ENCODE measurements at regions not wholly inside any gene's neighbourhood (a gene's known extent, or its start where the extent isn't known, plus 50 kb on each side); places are given as distances from the start of the nearest gene placed in this dataset.

DNA sequence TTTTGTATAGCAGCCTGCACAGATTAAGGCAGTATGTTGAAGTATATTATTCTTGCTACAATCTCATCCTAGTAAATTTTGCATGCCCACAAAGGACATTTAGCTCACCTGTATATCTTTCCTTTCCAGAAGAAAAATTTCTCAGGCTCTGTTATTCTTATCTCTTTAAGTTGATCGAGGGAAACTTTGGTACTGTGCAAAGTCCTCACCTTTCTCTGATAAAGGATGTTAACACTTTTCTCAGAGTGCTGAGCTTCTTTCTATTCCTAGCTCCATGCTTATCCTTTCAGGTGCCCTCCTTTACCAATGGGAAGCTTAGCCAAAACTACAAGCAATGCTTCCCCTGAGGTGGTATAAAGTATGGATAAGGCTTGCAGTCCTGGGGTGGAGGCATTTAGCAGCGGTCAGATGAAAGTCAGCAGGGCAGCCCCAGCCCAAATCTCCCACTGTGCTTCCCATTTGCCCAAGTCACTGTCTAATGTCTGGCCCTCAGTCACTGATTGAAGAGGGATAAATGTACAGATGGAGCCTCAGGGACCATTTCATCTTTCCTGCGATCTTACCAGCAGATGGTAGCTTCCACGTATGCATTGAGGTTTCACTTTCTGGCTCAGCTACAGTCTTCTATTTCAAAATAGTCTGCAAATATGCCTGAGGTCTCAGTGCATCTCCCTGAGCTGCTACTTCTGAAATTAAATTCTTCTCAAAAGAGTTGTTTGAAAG is 127.8 kb upstream of the P2RY1 start:
- no peaks in the 10 kb centered on the region for H3K4me1 ChIP-seq (ENCODE audit: control insufficient read depth, insufficient read depth, low read length)
- H3K4me3 ChIP-seq (ENCODE audit: low read length) = no peak overlapping the region
- H3K4me2 ChIP-seq (ENCODE audit: low read length) = peak overlapping the region; percentile 33
- no peaks in the 10 kb centered on the region for H3K36me3 ChIP-seq (ENCODE audit: insufficient read depth, low read length)
- no peaks in the 10 kb centered on the region for H3K27me3 ChIP-seq (ENCODE audit: control insufficient read depth, insufficient read depth, low read length)
- no peak overlapping the region for H3K9ac ChIP-seq (ENCODE audit: low read depth, low read length)
- no peaks in the 10 kb centered on the region for H3K9me3 ChIP-seq (replicated peaks; ENCODE audit: low read length)

DNA sequence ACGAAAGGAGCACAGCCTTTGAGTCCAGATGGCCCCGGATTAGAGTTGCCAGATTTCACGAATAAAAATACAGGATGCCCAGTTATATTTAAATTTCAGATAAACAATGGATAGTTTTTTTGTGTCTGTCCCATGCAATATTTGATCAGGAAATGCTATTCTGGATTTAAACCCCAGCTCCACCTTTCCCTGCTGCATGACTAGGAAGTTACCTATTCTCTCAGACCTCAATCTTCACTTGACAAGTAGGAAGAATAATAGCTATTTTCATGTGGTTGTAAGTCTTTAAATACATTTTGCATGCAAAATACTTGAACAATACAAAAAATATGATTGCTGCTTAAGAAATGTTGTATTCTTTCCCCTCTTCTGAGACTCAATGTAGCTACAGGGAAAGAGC is 125.3 kb upstream of the P2RY1 start:
- no peaks in the 10 kb centered on the region for H3K9me3 ChIP-seq (replicated peaks; ENCODE audit: low read length)
- H3K27me3 ChIP-seq (ENCODE audit: control insufficient read depth, insufficient read depth, low read length) = no peaks in the 10 kb centered on the region
- no peak overlapping the region for H3K4me3 ChIP-seq (ENCODE audit: low read length)
- H3K9ac ChIP-seq (ENCODE audit: low read depth, low read length) = no peak overlapping the region
- no peak overlapping the region for H3K4me2 ChIP-seq (ENCODE audit: low read length)
- H3K4me1 ChIP-seq (ENCODE audit: control insufficient read depth, insufficient read depth, low read length) = no peaks in the 10 kb centered on the region
- H3K36me3 ChIP-seq (ENCODE audit: insufficient read depth, low read length) = no peaks in the 10 kb centered on the region

DNA sequence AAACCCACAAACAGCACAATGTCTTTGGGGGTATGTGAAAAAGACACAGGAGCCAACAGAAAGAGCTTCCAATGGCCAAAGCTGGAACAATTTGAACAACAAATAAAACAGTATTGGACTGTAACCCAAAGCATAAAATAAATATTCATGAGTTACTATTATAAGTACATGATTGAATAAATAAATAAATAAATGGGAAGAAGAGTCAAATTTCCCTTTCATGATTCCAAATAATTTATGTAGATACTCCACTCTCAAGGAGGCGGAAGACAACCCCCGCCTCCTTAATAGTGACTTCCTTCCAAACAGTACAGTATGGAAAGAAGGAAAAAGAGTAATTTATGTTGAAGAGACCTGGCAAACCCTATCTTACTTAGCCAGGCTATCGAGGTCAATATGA is 124.4 kb upstream of the P2RY1 start:
- Histone ChIP-seq H3K4me1 (ENCODE audit: control insufficient read depth, insufficient read depth, low read length) (no peaks in the 10 kb centered on the region), H3K9me3 (replicated peaks; ENCODE audit: low read length) (no peaks in the 10 kb centered on the region), H3K36me3 (ENCODE audit: insufficient read depth, low read length) (no peaks in the 10 kb centered on the region), H3K9ac (ENCODE audit: low read depth, low read length) (no peak overlapping the region), H3K4me3 (ENCODE audit: low read length) (no peak overlapping the region), H3K4me2 (ENCODE audit: low read length) (no peak overlapping the region), H3K27me3 (ENCODE audit: control insufficient read depth, insufficient read depth, low read length) (no peaks in the 10 kb centered on the region)

DNA sequence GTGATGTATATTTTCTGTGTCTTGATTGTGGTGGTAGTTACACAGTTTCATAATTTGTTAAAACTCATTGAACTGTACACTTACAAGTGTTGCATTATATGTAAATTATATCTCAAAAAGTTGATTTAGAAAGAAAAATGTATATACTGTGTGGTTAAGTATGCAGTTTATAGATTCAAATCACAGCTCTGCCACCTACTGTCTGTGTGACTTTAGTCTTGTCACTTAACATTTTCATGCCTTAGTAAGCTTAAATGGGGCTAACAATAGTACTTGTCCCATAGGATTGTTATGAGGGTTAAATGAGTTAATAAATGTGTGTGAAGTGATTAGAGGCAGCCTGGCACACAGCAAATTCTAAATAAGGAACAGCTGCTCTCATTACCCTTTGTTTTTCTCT is 120.9 kb upstream of the P2RY1 start:
- Histone ChIP-seq H3K4me3 (ENCODE audit: low read length) (no peak overlapping the region), H3K9me3 (replicated peaks; ENCODE audit: low read length) (no peaks in the 10 kb centered on the region), H3K4me2 (ENCODE audit: low read length) (no peak overlapping the region), H3K4me1 (ENCODE audit: control insufficient read depth, insufficient read depth, low read length) (no peaks in the 10 kb centered on the region), H3K27me3 (ENCODE audit: control insufficient read depth, insufficient read depth, low read length) (no peaks in the 10 kb centered on the region), H3K9ac (ENCODE audit: low read depth, low read length) (no peak overlapping the region), H3K36me3 (ENCODE audit: insufficient read depth, low read length) (no peaks in the 10 kb centered on the region)

DNA sequence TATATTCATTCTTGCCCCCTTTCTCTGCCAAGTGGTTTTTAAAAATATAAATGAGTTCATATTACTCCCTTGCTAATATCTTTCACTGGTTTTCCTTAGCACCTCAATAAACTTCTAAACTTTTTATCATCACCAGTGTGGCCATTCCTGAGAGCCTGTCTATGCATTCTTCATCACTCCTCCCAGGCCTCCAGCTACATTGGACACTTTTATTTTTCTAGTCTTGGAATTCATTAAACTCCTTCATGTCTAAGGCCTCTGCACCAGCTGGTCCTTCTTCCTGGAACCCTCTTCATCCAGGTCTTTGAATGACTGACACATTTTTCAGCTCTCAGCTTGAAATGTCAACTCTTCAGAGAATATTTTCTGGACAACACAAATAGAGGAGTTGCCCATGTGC is 120.4 kb upstream of the P2RY1 start:
- no peak overlapping the region for H3K9ac ChIP-seq (ENCODE audit: low read depth, low read length)
- no peak overlapping the region for H3K4me3 ChIP-seq (ENCODE audit: low read length)
- no peaks in the 10 kb centered on the region for H3K4me1 ChIP-seq (ENCODE audit: control insufficient read depth, insufficient read depth, low read length)
- no peaks in the 10 kb centered on the region for H3K36me3 ChIP-seq (ENCODE audit: insufficient read depth, low read length)
- H3K27me3 ChIP-seq (ENCODE audit: control insufficient read depth, insufficient read depth, low read length) = no peaks in the 10 kb centered on the region
- H3K4me2 ChIP-seq (ENCODE audit: low read length) = no peak overlapping the region
- H3K9me3 ChIP-seq (replicated peaks; ENCODE audit: low read length) = no peaks in the 10 kb centered on the region

DNA sequence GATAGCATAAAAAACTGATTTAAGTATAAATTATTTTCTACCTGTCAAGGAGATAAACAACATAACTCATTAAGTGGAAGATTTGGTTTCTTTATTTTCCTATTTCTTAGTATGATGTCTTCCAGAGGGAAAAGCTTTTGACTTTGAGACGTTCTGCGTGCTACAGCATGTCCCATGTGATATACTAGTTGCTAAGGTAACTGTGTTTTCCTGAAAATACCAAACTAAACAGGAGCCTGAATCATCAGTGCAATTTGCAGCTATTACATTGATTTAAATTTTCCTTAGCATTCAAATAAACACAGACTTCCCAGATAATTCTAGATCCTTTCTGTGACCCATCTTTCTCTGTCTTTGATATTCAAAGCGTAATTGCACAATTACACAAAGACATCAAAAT is 117.7 kb upstream of the P2RY1 start:
- Histone ChIP-seq H3K36me3 (ENCODE audit: insufficient read depth, low read length) (no peaks in the 10 kb centered on the region), H3K4me1 (ENCODE audit: control insufficient read depth, insufficient read depth, low read length) (no peaks in the 10 kb centered on the region), H3K4me2 (ENCODE audit: low read length) (no peak overlapping the region), H3K9ac (ENCODE audit: low read depth, low read length) (no peak overlapping the region), H3K4me3 (ENCODE audit: low read length) (no peak overlapping the region), H3K9me3 (replicated peaks; ENCODE audit: low read length) (no peaks in the 10 kb centered on the region), H3K27me3 (ENCODE audit: control insufficient read depth, insufficient read depth, low read length) (no peaks in the 10 kb centered on the region)

DNA sequence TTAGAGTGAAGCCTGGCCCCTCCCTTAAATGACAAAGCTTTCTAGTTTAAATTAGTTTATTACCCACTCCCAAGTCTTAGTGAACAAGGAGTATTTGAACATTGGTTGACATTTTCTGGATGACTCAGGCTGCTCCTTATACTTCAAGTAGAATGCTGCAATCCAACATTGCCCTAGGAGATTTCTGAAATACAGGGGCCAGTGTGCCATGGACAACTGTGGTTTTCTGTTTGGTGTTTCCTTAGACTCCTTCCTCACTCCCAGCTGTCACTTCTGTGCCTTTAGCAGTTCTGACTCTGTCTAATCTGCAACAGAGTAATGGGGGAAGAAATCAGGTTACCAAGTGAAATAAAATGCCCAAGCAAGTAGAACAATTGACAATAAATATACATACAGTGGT is 116.1 kb upstream of the P2RY1 start:
- Histone ChIP-seq H3K9ac (ENCODE audit: low read depth, low read length) (no peak overlapping the region), H3K27me3 (ENCODE audit: control insufficient read depth, insufficient read depth, low read length) (no peaks in the 10 kb centered on the region)

DNA sequence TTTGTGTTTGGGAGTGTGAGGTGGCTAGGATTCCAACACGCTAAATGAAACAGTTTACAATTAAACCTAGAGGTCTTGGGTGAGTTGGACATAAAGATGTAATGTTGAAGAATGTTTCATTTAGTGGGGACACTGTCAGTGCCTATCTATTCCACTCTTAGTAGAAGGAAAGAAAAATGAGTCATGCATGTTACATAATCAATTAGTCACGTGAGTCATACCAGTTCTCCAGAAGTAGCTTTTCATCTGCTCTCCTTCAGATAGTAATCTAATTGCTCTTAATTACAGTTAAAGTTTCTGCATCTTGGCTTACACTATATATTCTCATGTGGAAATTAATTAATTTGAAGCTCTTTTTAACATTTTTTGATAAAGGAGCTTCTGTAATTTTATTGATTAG is 115.7 kb upstream of the P2RY1 start:
- Histone ChIP-seq H3K4me1 (ENCODE audit: control insufficient read depth, insufficient read depth, low read length) (no peaks in the 10 kb centered on the region), H3K4me3 (ENCODE audit: low read length) (no peak overlapping the region), H3K9ac (ENCODE audit: low read depth, low read length) (no peak overlapping the region), H3K36me3 (ENCODE audit: insufficient read depth, low read length) (no peaks in the 10 kb centered on the region), H3K4me2 (ENCODE audit: low read length) (no peak overlapping the region), H3K27me3 (ENCODE audit: control insufficient read depth, insufficient read depth, low read length) (no peaks in the 10 kb centered on the region), H3K9me3 (replicated peaks; ENCODE audit: low read length) (no peaks in the 10 kb centered on the region)

More for the DNA sequence above, 116.1 kb upstream of the P2RY1 start:
- Histone ChIP-seq H3K9me3 (replicated peaks; ENCODE audit: low read length) (no peaks in the 10 kb centered on the region), H3K4me1 (ENCODE audit: control insufficient read depth, insufficient read depth, low read length) (no peaks in the 10 kb centered on the region), H3K4me3 (ENCODE audit: low read length) (no peak overlapping the region), H3K4me2 (ENCODE audit: low read length) (no peak overlapping the region), H3K36me3 (ENCODE audit: insufficient read depth, low read length) (no peaks in the 10 kb centered on the region)

DNA sequence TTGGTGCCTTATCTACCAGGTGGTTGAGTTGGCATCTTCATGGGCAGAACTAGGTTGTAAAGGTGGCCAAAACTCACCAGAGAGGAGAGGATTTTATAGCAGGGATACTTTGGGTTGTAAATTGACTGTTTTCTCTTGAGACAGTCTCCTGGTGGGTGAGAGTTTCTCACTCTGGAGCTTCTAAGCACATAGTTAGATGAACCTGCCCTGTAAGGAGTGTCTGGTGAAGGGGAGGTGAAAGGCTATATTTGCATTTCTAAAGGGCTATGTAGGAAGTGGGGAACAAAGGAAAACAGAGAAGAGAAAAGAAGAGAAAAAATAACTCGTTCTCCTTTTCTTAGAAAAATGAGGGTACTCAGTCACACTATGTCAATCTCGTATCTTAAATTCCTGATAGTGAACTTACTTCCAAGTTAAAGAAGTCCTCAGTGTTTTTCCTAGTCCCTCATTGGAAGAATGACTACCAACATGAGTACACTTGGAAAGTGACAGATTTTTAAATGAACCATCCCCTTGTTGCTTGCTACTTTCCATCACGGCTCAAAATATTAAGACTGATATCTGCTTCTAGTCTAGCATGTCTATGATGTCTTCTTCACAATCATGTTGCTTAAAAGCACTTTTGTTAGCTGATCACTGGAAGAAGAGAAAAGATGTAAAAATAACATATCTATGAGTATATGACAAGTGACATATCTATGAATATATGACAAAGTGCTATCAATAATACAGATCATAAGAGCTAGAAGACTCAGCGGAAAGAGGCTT is 113.8 kb upstream of the P2RY1 start:
- no peaks in the 10 kb centered on the region for H3K27me3 ChIP-seq (ENCODE audit: control insufficient read depth, insufficient read depth, low read length)
- H3K9me3 ChIP-seq (replicated peaks; ENCODE audit: low read length) = no peaks in the 10 kb centered on the region
- no peak overlapping the region for H3K4me2 ChIP-seq (ENCODE audit: low read length)
- no peak overlapping the region for H3K4me3 ChIP-seq (ENCODE audit: low read length)
- H3K4me1 ChIP-seq (ENCODE audit: control insufficient read depth, insufficient read depth, low read length) = no peaks in the 10 kb centered on the region
- H3K36me3 ChIP-seq (ENCODE audit: insufficient read depth, low read length) = no peaks in the 10 kb centered on the region
- H3K9ac ChIP-seq (ENCODE audit: low read depth, low read length) = no peak overlapping the region

DNA sequence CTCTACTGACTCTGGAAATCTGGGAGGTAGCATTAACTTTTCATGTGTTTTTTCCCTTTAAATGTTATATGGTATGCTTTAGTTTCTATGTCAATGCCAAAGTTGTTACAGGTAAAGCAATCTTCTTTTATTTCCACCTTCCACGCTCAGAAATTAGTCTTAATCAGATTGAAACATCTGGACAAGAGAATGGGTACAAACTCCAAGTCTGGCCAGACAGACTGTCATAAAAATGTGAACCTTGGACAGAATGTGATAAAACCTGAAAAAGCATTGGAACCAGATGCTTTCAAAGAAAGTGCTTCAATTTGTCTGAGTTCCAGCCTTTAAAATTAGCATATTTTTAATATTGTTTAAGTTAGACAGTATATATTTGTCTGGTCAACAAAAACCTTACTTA is 110.7 kb upstream of the P2RY1 start:
- no peaks in the 10 kb centered on the region for H3K9me3 ChIP-seq (replicated peaks; ENCODE audit: low read length)
- H3K4me3 ChIP-seq (ENCODE audit: low read length) = no peak overlapping the region
- no peak overlapping the region for H3K4me2 ChIP-seq (ENCODE audit: low read length)
- no peaks in the 10 kb centered on the region for H3K27me3 ChIP-seq (ENCODE audit: control insufficient read depth, insufficient read depth, low read length)
- no peak overlapping the region for H3K9ac ChIP-seq (ENCODE audit: low read depth, low read length)
- H3K36me3 ChIP-seq (ENCODE audit: insufficient read depth, low read length) = no peaks in the 10 kb centered on the region
- no peaks in the 10 kb centered on the region for H3K4me1 ChIP-seq (ENCODE audit: control insufficient read depth, insufficient read depth, low read length)

DNA sequence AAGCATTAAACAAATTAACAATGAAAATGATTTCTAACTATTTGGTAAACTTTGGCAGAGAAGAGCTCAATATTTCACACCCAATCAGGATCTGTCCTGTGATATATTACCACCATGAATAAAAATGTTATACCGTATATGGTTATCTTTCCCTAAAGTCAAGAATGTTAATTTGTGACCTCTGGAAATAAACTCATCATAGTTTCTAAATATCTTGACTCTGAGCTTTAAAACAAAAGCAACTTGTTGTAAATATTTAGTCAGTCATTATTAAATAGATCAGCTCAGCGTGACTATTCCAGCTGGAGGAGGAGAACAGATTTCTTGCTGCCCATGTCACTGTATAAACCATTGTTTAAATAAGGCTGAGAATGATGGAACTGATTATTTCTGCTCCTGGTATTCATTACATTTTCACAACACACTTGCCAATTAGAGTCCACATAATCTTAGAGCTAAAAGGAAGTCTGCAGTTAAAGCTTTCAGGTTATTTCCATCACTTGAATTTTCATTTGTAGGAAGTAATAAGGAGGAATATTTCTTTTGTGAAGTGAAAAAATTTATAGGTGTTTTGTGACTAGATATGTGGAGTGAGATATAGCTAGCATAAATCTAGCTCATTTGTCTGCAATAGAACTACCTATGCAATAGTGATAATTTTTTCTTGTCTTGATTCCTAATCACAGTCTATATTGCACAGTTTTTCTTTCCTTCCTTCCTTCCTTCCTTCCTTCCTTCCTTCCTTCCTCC is 106.5 kb upstream of the P2RY1 start:
- H3K36me3 ChIP-seq (ENCODE audit: insufficient read depth, low read length) = no peaks in the 10 kb centered on the region
- H3K27me3 ChIP-seq (ENCODE audit: control insufficient read depth, insufficient read depth, low read length) = no peaks in the 10 kb centered on the region
- no peak overlapping the region for H3K4me2 ChIP-seq (ENCODE audit: low read length)
- H3K9ac ChIP-seq (ENCODE audit: low read depth, low read length) = no peak overlapping the region
- H3K4me3 ChIP-seq (ENCODE audit: low read length) = no peak overlapping the region
- no peaks in the 10 kb centered on the region for H3K4me1 ChIP-seq (ENCODE audit: control insufficient read depth, insufficient read depth, low read length)
- H3K9me3 ChIP-seq (replicated peaks; ENCODE audit: low read length) = no peaks in the 10 kb centered on the region

Measured in skeletal muscle satellite cell (primary cell).